K562 (cell line): ENCODE measurements at regions not wholly inside any gene's neighbourhood (a gene's known extent, or its start where the extent isn't known, plus 50 kb on each side); places are given as distances from the start of the nearest gene placed in this dataset.
A peak's percentile ranks its signal among the peaks of the same experiment; 100 is the strongest.

Source experiments
- ATAC-seq: fragments of 200-7000 bp; cut with Tn5 transposase; 3 replicates; pipeline ENCODE4 v1.9.1; 2020; ENCODE audit warnings: moderate library complexity
- BruUV-seq: library from RNA; stranded (reverse); fragments of 400-500 nt; replicated peaks from 2 replicates; lab custom pipeline; 2021; lab: Mats Ljungman, UMichigan
- CTCF ChIA-PET: fragments of 300-600 bp; formaldehyde crosslinking; extraction: SDS; loops from one replicate; lab custom pipeline; 2021; ENCODE audit warnings: low intra/inter-chr PET ratio; lab: Yijun Ruan, JAX
- POLR2A ChIA-PET: fragments of 300-600, 350-650 bp; sonication (Branson Sonifier 250); formaldehyde crosslinking; extraction: SDS; loops from one replicate; lab custom pipeline; 2021; ENCODE audit warnings: antibody characterized with exemption, inconsistent platforms; lab: Yijun Ruan, JAX
- DNase-seq, 4 experiments: peaks; one replicate each; pipeline versions ENCODE4 v3.0.0 to v3.0.0-alpha.2; 2011 to 2018; ENCODE audit warnings: low spot score in 3 of 4, mixed read lengths in 3 of 4; ENCODE audit errors: extremely low read depth in 1 of 4
- FAIRE-seq: peaks from 2 replicates; lab custom pipeline; 2011; peaks lifted over from hg19 to GRCh38; lab: Jason Lieb, UNC
- H2AFZ ChIP-seq: 2 replicates; pipeline ENCODE4 v1.6.0; 2011; ENCODE audit warnings: low read depth, low read length, control low read depth, inconsistent platforms
- H3K27ac ChIP-seq: fragments of 200-600 bp; 3 replicates; pipeline ENCODE4 v1.8.0; 2011; ENCODE audit warnings: low read depth, mild to moderate bottlenecking, control low read depth, inconsistent platforms, low read length, moderate library complexity, mixed read lengths; ENCODE audit errors: extremely low read depth
- H3K27me3 ChIP-seq, 2 experiments: fragments of 300-600 bp in 1 of 2; 2 replicates in 1 of 2; 3 replicates in 1 of 2; pipeline versions ENCODE4 v1.6.0 to v1.8.0; 2011; ENCODE audit warnings: inconsistent platforms in 2 of 2, low read length in 2 of 2, mild to moderate bottlenecking in 1 of 2, mixed read lengths in 1 of 2, moderate library complexity in 1 of 2; ENCODE audit not compliant: control insufficient read depth in 2 of 2, insufficient read depth in 2 of 2
- H3K36me3 ChIP-seq: fragments of 300-600 bp; 3 replicates; pipeline ENCODE4 v1.8.0; 2011; ENCODE audit warnings: mild to moderate bottlenecking, low read length, inconsistent platforms; ENCODE audit not compliant: control insufficient read depth, insufficient read depth
- H3K4me1 ChIP-seq, 2 experiments: fragments of 200-600 bp in 1 of 2; replicated peaks in 1 of 2; 2 replicates in 1 of 2; 3 replicates in 1 of 2; pipeline versions ENCODE4 v1.5.1 to v1.8.0; 2011; ENCODE audit warnings: inconsistent platforms in 2 of 2, low read length in 2 of 2, mild to moderate bottlenecking in 1 of 2, mixed read lengths in 1 of 2, moderate library complexity in 1 of 2; ENCODE audit not compliant: control insufficient read depth in 2 of 2, insufficient read depth in 2 of 2
- H3K4me2 ChIP-seq: 2 replicates; pipeline ENCODE4 v1.6.1; 2011; ENCODE audit warnings: low read length, control low read depth, inconsistent platforms, mixed read lengths; ENCODE audit not compliant: insufficient read depth
- H3K4me3 ChIP-seq: fragments of 200-600 bp; sonication (generic), shearing (Covaris generic); 2 replicates; pipeline ENCODE4 v1.5.1; 2016; ENCODE audit warnings: control low read depth, inconsistent platforms
- H3K79me2 ChIP-seq: fragments of 200-600 bp; 3 replicates; pipeline ENCODE4 v1.8.0; 2011; ENCODE audit warnings: low read length, inconsistent platforms; ENCODE audit not compliant: control insufficient read depth, insufficient read depth
- H3K9ac ChIP-seq, 2 experiments: 2 replicates each; pipeline versions ENCODE4 v1.6.0 to v1.6.1; 2011; ENCODE audit warnings: low read depth in 2 of 2, low read length in 2 of 2, control low read depth in 1 of 2, inconsistent platforms in 1 of 2, mild to moderate bottlenecking in 1 of 2, mixed read lengths in 1 of 2; ENCODE audit not compliant: insufficient read depth in 1 of 2
- H3K9me1 ChIP-seq: one replicate; pipeline ENCODE4 v1.6.0; 2011; ENCODE audit warnings: inconsistent platforms, mild to moderate bottlenecking, low read length, moderate library complexity; ENCODE audit not compliant: control insufficient read depth, insufficient read depth
- H3K9me3 ChIP-seq: replicated peaks from 2 replicates; pipeline ENCODE4 v1.5.1; 2011; ENCODE audit warnings: low read depth, low read length, inconsistent platforms; ENCODE audit not compliant: control insufficient read depth, insufficient read depth
- H4K20me1 ChIP-seq: replicated peaks from 2 replicates; pipeline ENCODE4 v1.6.1; 2011; ENCODE audit warnings: low read length, inconsistent platforms, mixed read lengths; ENCODE audit not compliant: control insufficient read depth, insufficient read depth
- C11orf30 ChIP-seq: fragments of 450-650 bp; IDR thresholded peaks from 2 replicates; pipeline ENCODE4 v1.6.1; 2016; ENCODE audit warnings: low read depth, mild to moderate bottlenecking
- E2F3 ChIP-seq: fragments of 250-450 bp; sonication (Bioruptor Pico); IDR thresholded peaks from 2 replicates; pipeline ENCODE4 v1.4.0; 2020; ENCODE audit warnings: mild to moderate bottlenecking
- FOSL1 ChIP-seq: fragments of 200-800 bp; sonication (Bioruptor generic); conservative IDR thresholded peaks from 2 replicates; pipeline ENCODE4 v1.6.1; 2016; ENCODE audit warnings: missing genetic modification characterization, missing compliant biosample characterization
- NCOA6 ChIP-seq: fragments of 450-650 bp; IDR thresholded peaks from 2 replicates; pipeline ENCODE4 v1.6.1; 2017; ENCODE audit warnings: mild to moderate bottlenecking
- POLR2G ChIP-seq: fragments of 200-400 bp; formaldehyde crosslinking; IDR thresholded peaks from 2 replicates; pipeline ENCODE4 v1.6.1; 2017; ENCODE audit warnings: low read depth, mild to moderate bottlenecking, antibody characterized with exemption, low read length, moderate library complexity
- PYGO2 ChIP-seq: fragments of 450-650 bp; IDR thresholded peaks from 2 replicates; pipeline ENCODE4 v1.6.1; 2016; ENCODE audit warnings: mild to moderate bottlenecking, missing genetic modification characterization, moderate library complexity, missing compliant biosample characterization
- XRCC4 ChIP-seq: IDR thresholded peaks from one replicate; pipeline ENCODE4 v1.6.1; 2011; ENCODE audit not compliant: insufficient read depth, insufficient read length; ENCODE audit errors: extremely low read depth
- ZBED1 ChIP-seq: IDR thresholded peaks from 2 replicates; pipeline ENCODE4 v1.6.1; 2014
- ZNF140 ChIP-seq: fragments of 250-450 bp; sonication (Bioruptor Pico); IDR thresholded peaks from 2 replicates; pipeline ENCODE4 v1.8.0; 2021; ENCODE audit warnings: moderate library complexity, mild to moderate bottlenecking, inconsistent platforms
- ZNF431 ChIP-seq: sonication (generic); formaldehyde crosslinking; IDR thresholded peaks from 2 replicates; pipeline ENCODE4 v1.8.0; 2022; ENCODE audit warnings: mild to moderate bottlenecking, missing genetic modification reagents
- ZNF586 ChIP-seq: fragments of 450-650 bp; formaldehyde crosslinking; conservative IDR thresholded peaks from 2 replicates; pipeline ENCODE4 v1.4.0; 2020; ENCODE audit warnings: mild to moderate bottlenecking, moderate library complexity
- WGBS: fragments of 100-300 bp; shearing (Covaris generic); methylation state at CpG from one replicate; pipeline ENCODE4 v1.1.6; 2016; ENCODE audit warnings: low coverage, mixed read lengths; ENCODE audit not compliant: insufficient coverage; ENCODE audit errors: missing lambda C conversion rate; 5-methylcytosine and 5-hydroxymethylcytosine counted together
- in situ Hi-C: fragments of 300-500 bp; cut with MboI; formaldehyde crosslinking; loops from 4 replicates; pipeline ENCODE4 v1.15.0; 2018; ENCODE audit warnings: inconsistent platforms, mixed read lengths
- intact Hi-C: fragments of 100-400 bp; cut with micrococcal nuclease; formaldehyde crosslinking; loops from 2 replicates; pipeline ENCODE4 v1.14.2; 2022
- TF ChIP-seq, protein P1 (sequence below), 2 experiments: fragments of 450-650 bp; conservative IDR thresholded peaks; 2 replicates each; pipeline ENCODE4 v1.6.1; 2017; ENCODE audit warnings: mild to moderate bottlenecking in 2 of 2, moderate library complexity in 2 of 2
- TF ChIP-seq, protein P2 (sequence below): sonication (generic); formaldehyde crosslinking; IDR thresholded peaks from 2 replicates; pipeline ENCODE4 v1.8.0; 2022; ENCODE audit warnings: mild to moderate bottlenecking, missing genetic modification reagents
- TF ChIP-seq, protein P3 (sequence below): sonication (generic); formaldehyde crosslinking; IDR thresholded peaks from 2 replicates; pipeline ENCODE4 v1.4.0; 2020; ENCODE audit warnings: mild to moderate bottlenecking, missing genetic modification reagents

DNA sequence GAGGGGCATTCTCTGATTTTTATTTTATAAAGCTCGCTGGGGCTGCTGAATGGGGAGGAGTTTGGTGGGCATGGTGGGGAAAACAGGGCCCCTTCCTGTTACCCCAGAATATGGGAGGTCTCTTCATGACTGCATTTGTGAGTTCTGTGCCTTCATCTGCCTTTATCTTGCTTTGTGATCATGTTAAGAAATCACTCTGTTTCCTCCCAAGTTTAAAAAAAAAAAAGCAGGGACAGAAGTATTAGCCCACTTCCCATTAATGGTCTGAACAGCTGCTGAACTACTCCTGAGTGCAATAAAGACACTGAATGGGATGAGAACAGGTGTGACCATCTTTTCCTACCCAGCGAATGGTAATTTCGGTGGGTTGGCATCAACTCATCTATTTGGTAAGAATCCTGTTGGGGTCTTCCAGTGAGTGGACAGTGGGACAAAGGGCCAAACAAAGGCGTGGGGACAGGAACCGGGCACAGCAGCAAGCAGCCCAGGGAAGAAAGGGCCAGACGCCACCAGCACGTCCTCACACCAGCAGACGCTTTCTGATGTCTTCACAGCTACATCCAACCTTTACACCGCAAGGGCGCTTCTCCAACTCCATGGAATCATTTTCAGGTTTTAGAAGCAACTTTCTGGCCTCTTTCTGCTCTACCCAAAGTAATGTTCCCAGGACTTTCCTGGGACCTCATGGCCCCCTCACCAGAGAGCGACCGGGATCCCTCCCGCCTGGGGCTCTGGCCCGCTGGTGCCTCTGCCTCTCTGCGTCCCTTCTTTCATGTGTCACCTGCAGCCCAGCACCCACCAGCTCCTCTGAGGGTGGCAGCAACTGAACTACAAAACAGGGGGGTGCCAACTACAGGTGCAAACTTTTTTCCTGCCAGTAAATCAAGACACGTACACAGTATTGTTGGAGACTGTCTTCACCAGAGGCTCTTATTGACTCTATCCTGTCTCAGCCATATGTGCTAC, 160.2 kb downstream of the ADSS2 start:
- no peak overlapping the region for H3K4me3 ChIP-seq
- H3K9me1 ChIP-seq = no peaks in the 10 kb centered on the region
- intact Hi-C loops (no loop called here), in situ Hi-C loops (no loop called here)
- peaks cover 11 to 23% of the 10 kb centered on the region in 2 experiments for H3K27me3 ChIP-seq
- H3K9me3 ChIP-seq = peaks cover 5% of the 10 kb centered on the region; the same call in 1 of the 2 replicates
- no peak for TF ChIP-seq POLR2G
- TF ChIP-seq, protein P1, sequence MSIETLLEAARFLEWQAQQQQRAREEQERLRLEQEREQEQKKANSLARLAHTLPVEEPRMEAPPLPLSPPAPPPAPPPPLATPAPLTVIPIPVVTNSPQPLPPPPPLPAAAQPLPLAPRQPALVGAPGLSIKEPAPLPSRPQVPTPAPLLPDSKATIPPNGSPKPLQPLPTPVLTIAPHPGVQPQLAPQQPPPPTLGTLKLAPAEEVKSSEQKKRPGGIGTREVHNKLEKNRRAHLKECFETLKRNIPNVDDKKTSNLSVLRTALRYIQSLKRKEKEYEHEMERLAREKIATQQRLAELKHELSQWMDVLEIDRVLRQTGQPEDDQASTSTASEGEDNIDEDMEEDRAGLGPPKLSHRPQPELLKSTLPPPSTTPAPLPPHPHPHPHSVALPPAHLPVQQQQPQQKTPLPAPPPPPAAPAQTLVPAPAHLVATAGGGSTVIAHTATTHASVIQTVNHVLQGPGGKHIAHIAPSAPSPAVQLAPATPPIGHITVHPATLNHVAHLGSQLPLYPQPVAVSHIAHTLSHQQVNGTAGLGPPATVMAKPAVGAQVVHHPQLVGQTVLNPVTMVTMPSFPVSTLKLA (conservative IDR thresholded peaks at IDR 0.05) = no peak
- no peak for TF ChIP-seq PYGO2 (tag)
- TF ChIP-seq, protein P2, sequence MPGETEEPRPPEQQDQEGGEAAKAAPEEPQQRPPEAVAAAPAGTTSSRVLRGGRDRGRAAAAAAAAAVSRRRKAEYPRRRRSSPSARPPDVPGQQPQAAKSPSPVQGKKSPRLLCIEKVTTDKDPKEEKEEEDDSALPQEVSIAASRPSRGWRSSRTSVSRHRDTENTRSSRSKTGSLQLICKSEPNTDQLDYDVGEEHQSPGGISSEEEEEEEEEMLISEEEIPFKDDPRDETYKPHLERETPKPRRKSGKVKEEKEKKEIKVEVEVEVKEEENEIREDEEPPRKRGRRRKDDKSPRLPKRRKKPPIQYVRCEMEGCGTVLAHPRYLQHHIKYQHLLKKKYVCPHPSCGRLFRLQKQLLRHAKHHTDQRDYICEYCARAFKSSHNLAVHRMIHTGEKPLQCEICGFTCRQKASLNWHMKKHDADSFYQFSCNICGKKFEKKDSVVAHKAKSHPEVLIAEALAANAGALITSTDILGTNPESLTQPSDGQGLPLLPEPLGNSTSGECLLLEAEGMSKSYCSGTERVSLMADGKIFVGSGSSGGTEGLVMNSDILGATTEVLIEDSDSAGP = no peak
- TF ChIP-seq ZBED1 = no peak
- TF ChIP-seq XRCC4 = no peak
- no peak for TF ChIP-seq FOSL1 (tag)
- no peak for TF ChIP-seq ZNF431
- TF ChIP-seq, protein P3, sequence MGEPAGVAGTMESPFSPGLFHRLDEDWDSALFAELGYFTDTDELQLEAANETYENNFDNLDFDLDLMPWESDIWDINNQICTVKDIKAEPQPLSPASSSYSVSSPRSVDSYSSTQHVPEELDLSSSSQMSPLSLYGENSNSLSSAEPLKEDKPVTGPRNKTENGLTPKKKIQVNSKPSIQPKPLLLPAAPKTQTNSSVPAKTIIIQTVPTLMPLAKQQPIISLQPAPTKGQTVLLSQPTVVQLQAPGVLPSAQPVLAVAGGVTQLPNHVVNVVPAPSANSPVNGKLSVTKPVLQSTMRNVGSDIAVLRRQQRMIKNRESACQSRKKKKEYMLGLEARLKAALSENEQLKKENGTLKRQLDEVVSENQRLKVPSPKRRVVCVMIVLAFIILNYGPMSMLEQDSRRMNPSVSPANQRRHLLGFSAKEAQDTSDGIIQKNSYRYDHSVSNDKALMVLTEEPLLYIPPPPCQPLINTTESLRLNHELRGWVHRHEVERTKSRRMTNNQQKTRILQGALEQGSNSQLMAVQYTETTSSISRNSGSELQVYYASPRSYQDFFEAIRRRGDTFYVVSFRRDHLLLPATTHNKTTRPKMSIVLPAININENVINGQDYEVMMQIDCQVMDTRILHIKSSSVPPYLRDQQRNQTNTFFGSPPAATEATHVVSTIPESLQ (CRISPR knock-in tag) = no peak
- no peak for TF ChIP-seq NCOA6
- no peak for TF ChIP-seq C11orf30
- no peak for TF ChIP-seq ZNF586 (CRISPR knock-in tag)
- TF ChIP-seq E2F3 (CRISPR knock-in tag) = no peak
- no peak for TF ChIP-seq ZNF140 (CRISPR knock-in tag)
- TF ChIP-seq, all 486 proteins: peak for 0
- WGBS = 8% methylated on average over 16 of the region's 16 CpGs
- H3K79me2 ChIP-seq = no peaks in the 10 kb centered on the region
- no peaks in the 10 kb centered on the region for H3K36me3 ChIP-seq
- no peak for FAIRE-seq
- H4K20me1 ChIP-seq = no peaks in the 10 kb centered on the region
- BruUV-seq = no TSS peak
- H3K4me1 ChIP-seq = peaks cover 2 to 6% of the 10 kb centered on the region in 2 experiments; a peak in 2 of 5 replicates
- 0 out of 4 replicates have a peak overlapping the region, but pooled peaks of 1 of the 2 experiments have one; percentile 54 for H3K9ac ChIP-seq
- ChIA-PET POLR2A (no interaction called here), CTCF (no interaction called here)
- no peak for DNase-seq
- no peak overlapping the region for H2AFZ ChIP-seq
- no peak overlapping the region for H3K4me2 ChIP-seq
- peak; percentile 57 for ATAC-seq
- no peak overlapping the region for H3K27ac ChIP-seq
